AG09309 (cell line): ENCODE measurements at regions not wholly inside any gene's neighbourhood (a gene's known extent, or its start where the extent isn't known, plus 50 kb on each side); places are given as distances from the start of the nearest gene placed in this dataset.

ENCODE experiments used
- DNase-seq: peaks from one replicate; pipeline ENCODE4 v3.0.0-alpha.2; 2010; ENCODE audit warnings: low read depth
- H3K4me3 ChIP-seq: 2 replicates; pipeline ENCODE4 v1.5.1; 2011; ENCODE audit warnings: mild to moderate bottlenecking, low read depth, low read length, moderate library complexity; ENCODE audit not compliant: control insufficient read depth
- CTCF ChIP-seq: IDR thresholded peaks from 2 replicates; pipeline ENCODE4 v1.5.1; 2011; ENCODE audit warnings: mild to moderate bottlenecking, low read depth, low read length, inconsistent platforms; ENCODE audit not compliant: insufficient read depth, control insufficient read depth; ENCODE audit errors: missing control alignments

GRCh38 chr6:84615987-84616386 is 148.4 kb downstream of the TBX18 start:
- TF ChIP-seq CTCF, result no peak
- H3K4me3 ChIP-seq, result no peak overlapping the region
- DNase-seq, result no peak

- no peak for TF ChIP-seq CTCF
- no peak overlapping the region for H3K4me3 ChIP-seq
- DNase-seq, result no peak
These were observed 149.1 kb downstream of the TBX18 start for GRCh38 chr6:84615113-84615850.

GRCh38 chr6:84606860-84607259 is 157.5 kb downstream of the TBX18 start:
- H3K4me3 ChIP-seq, result no peak overlapping the region
- no peak for DNase-seq
- TF ChIP-seq CTCF, result no peak

GRCh38 chr6:84605298-84605697 is 159.1 kb downstream of the TBX18 start:
- TF ChIP-seq CTCF, result no peak
- no peak overlapping the region for H3K4me3 ChIP-seq
- DNase-seq, result no peak

- no peak overlapping the region for H3K4me3 ChIP-seq
- DNase-seq, result no peak
- no peak for TF ChIP-seq CTCF
These were observed 163.0 kb downstream of the TBX18 start for GRCh38 chr6:84601366-84601765.

- no peak overlapping the region for H3K4me3 ChIP-seq
- no peak for TF ChIP-seq CTCF
- DNase-seq, result no peak
These were observed 164.4 kb downstream of the TBX18 start for GRCh38 chr6:84599991-84600390.
